SJCRH30 (cell line): ENCODE measurements at regions not wholly inside any gene's neighbourhood (a gene's known extent, or its start where the extent isn't known, plus 50 kb on each side); places are given as distances from the start of the nearest gene placed in this dataset.
"Not testable (repeated sequence)": the region's sequence is repeated elsewhere in the genome, so short reads cannot be mapped to it uniquely, and the experiment has no call there.

ENCODE experiments used
- DNase-seq, 2 experiments: peaks; one replicate each; pipeline ENCODE4 v3.0.0-alpha.2; 2015 to 2020
- H3K27ac ChIP-seq: fragments of 250-450 bp; sonication (Bioruptor Pico); 2 replicates; pipeline ENCODE4 v1.5.1; 2020; ENCODE audit warnings: mild to moderate bottlenecking, moderate library complexity
- H3K27me3 ChIP-seq: fragments of 250-450 bp; sonication (Bioruptor Pico); 2 replicates; pipeline ENCODE4 v1.5.1; 2020; ENCODE audit warnings: mild to moderate bottlenecking, moderate library complexity
- H3K36me3 ChIP-seq: fragments of 250-450 bp; sonication (Bioruptor Pico); 2 replicates; pipeline ENCODE4 v1.5.1; 2020; ENCODE audit warnings: mild to moderate bottlenecking, moderate library complexity
- H3K4me1 ChIP-seq: fragments of 250-450 bp; sonication (Bioruptor Pico); 2 replicates; pipeline ENCODE4 v1.5.1; 2020; ENCODE audit warnings: mild to moderate bottlenecking, moderate library complexity
- H3K4me3 ChIP-seq: fragments of 250-450 bp; sonication (Bioruptor Pico); 2 replicates; pipeline ENCODE4 v1.5.1; 2020; ENCODE audit warnings: mild to moderate bottlenecking, moderate library complexity
- H3K9me3 ChIP-seq: fragments of 250-450 bp; sonication (Bioruptor Pico); replicated peaks from 2 replicates; pipeline ENCODE4 v1.5.1; 2020; ENCODE audit warnings: mild to moderate bottlenecking, moderate library complexity

DNA sequence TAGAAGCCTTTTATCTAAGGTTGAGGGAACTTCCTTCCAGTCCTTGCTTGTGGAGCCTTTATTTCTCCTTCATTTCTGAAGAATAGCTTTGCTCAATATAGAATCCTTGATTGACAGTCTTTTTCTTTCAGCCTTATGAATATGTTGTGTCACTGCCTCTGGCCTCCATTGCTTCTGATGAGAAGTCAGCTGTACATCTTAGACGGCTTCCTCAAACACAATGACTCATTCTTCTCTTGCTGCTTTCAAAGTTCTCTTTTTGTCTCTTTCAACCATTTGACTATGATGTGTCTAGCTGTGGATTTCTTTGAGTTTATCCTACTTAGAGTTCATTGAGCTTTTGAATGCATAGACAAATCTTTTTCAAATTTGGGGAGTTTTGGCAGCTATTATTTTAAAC lies 893.2 kb downstream of the BRD1 start:
- no peak overlapping the region for H3K27ac ChIP-seq
- DNase-seq: no peak
- no peak overlapping the region for H3K4me3 ChIP-seq
- H3K9me3 ChIP-seq: no peaks in the 10 kb centered on the region
- H3K36me3 ChIP-seq: no peaks in the 10 kb centered on the region
- no peaks in the 10 kb centered on the region for H3K4me1 ChIP-seq
- H3K27me3 ChIP-seq: peaks cover 7% of the 10 kb centered on the region

DNA sequence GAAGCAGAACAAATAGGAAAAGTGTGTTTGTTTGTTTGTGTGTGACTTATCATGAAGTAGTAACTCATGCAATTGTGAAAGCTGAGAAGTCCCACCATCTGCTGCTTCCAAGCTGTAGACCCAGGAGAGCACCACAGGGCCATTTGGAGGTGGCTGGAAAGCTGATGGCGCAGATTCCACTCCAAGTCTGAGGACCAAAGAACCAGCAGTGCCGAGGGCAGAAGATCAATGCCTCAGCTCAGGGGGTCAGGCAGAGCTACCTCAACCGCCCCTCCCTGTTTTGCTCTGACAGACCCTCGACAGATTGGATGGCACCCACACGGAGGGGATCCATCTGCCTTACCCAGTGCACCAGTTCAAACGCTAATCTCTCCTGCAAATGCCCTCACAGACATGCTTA lies 896.2 kb downstream of the BRD1 start:
- DNase-seq: no peak
- Histone ChIP-seq H3K4me3 (no peak overlapping the region), H3K9me3 (no peaks in the 10 kb centered on the region), H3K36me3 (no peaks in the 10 kb centered on the region), H3K27ac (no peak overlapping the region), H3K4me1 (no peaks in the 10 kb centered on the region), H3K27me3 (peaks cover 6% of the 10 kb centered on the region)

DNA sequence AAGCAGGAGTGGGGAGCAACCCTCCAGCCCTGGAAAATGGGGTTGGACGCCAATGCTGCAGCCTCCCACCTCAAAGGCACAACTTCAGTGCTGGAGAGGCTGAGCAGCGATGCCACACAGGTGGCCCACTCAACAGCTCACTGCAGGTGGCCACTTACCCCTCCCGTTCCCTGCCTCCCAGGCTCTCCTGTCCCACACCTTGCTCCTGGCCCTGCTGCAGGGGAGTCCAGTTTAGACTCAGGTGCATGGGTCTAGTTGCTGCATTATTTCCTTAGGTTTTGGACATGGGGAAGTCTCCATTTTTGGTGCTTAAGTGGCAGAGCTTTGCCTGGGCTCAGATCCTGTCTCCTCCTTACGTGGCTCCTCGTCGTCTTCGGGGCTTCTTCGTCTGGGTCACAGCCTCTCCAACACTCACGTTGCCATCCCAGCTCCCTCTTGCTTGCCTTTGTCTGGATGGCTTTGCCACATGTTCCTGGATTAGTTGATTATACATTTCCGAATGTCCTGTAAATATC lies 898.3 kb downstream of the BRD1 start:
- no peaks in the 10 kb centered on the region for H3K9me3 ChIP-seq
- DNase-seq: no peak
- H3K27ac ChIP-seq: no peak overlapping the region
- H3K36me3 ChIP-seq: no peaks in the 10 kb centered on the region
- peaks cover 7% of the 10 kb centered on the region for H3K27me3 ChIP-seq
- H3K4me3 ChIP-seq: no peak overlapping the region
- H3K4me1 ChIP-seq: no peaks in the 10 kb centered on the region

DNA sequence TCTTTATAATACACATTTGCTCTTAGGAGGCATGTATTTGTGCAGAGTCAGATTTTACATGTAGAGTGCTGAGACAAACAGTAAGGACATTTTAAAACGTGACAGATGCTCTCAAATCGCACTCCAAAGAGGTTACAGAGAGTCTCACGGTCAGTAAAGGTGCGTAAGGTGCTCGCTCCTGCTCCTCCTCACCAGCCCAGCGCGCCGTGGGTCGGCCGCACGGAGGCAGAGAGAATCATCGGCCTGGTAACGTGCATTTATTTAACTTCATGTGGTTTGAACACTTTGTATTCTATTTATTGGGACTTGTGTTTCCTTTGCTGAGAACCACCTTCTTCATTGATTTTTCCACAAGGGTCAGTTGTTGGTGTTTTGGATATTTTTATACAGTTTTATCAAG lies 900.1 kb downstream of the BRD1 start:
- DNase-seq: no peak
- H3K27me3 ChIP-seq: peaks cover 10% of the 10 kb centered on the region
- H3K9me3 ChIP-seq: no peaks in the 10 kb centered on the region
- no peak overlapping the region for H3K4me3 ChIP-seq
- no peaks in the 10 kb centered on the region for H3K4me1 ChIP-seq
- H3K36me3 ChIP-seq: no peaks in the 10 kb centered on the region
- H3K27ac ChIP-seq: no peak overlapping the region

DNA sequence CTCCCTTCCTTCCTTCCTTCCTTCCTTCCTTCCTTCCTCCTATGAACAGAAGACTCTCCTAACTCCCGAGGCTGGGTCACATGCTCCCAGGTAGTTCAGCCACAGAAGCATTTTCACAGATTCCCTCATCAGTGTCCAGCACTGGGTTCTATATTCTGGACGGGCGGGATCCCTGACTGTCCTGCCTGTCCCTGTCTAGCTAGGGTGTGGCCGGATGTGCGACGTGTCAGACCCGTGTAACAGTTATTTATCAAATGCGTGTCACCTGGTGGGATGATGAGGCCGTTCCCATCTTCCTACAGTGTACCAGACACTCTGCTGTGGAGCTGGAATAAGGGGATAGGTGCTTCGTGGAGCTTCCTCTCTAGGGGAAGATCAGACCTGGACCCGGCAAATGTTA lies 901.0 kb downstream of the BRD1 start:
- Histone ChIP-seq H3K4me1 (no peaks in the 10 kb centered on the region), H3K4me3 (no peak overlapping the region), H3K9me3 (no peaks in the 10 kb centered on the region), H3K27me3 (peaks cover 14% of the 10 kb centered on the region), H3K36me3 (no peaks in the 10 kb centered on the region), H3K27ac (no peak overlapping the region)
- DNase-seq: no peak

DNA sequence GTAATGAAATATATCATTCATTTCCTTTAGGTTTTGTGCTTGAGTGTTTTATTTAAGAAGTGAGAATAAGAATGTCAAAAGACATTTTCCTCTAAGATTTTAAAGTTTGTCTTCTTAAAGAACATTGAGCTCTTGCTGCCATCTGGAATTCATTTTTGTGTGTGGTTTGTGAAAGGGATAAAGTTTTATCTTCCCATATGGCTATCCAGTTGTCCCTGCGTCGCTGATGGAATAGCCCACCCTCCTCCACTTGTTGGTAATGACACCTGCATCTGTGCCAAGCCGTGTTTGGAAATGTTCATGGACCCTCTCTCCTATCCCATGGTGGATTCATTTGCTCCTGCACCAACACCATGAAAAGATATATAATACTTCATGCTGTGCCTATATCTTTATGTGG lies 901.5 kb downstream of the BRD1 start:
- Histone ChIP-seq H3K27me3 (peaks cover 19% of the 10 kb centered on the region), H3K4me1 (no peaks in the 10 kb centered on the region), H3K36me3 (no peaks in the 10 kb centered on the region), H3K9me3 (no peaks in the 10 kb centered on the region), H3K27ac (no peak overlapping the region), H3K4me3 (no peak overlapping the region)
- no peak for DNase-seq

DNA sequence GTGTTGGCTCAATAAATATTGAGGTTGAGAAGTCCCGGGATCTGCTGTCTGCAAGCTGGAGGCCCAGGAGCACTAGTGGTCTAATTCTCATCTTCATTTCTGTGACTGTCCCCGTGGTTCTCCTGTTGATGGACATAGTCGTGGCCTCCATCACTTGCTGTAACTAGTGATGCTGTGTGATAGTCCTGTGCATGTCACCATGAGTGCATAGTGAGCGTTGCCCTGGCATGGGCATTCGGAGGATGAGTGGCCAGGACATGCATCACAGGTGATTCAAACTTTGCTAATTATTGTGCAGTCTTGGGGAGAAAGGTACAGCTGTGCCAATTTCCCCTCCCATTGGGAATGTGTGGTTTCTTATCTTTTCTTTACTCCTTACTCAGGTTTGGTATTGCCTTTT lies 902.2 kb downstream of the BRD1 start:
- Histone ChIP-seq H3K4me3 (no peak overlapping the region), H3K9me3 (no peaks in the 10 kb centered on the region), H3K27ac (no peak overlapping the region), H3K36me3 (no peaks in the 10 kb centered on the region), H3K27me3 (peaks cover 25% of the 10 kb centered on the region), H3K4me1 (no peaks in the 10 kb centered on the region)
- DNase-seq: no peak

DNA sequence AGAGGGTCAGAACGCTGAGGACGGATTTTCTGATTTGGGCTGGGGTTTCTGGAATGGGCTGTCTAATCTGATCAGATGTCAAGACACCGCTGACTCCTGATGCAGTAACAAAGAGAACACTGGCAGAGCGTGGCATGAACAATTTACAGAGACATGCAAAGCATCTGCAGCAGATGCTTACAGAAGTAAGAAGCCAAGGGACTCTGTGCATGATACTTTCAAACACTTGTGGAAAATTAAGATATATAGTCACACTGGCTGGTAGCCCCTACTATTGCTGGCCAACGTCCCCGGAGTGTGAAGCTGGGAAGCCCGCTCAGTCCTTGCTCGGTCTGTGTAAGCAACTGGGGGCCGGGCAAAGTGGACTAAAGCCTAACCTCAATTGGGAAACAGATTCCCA lies 903.7 kb downstream of the BRD1 start:
- no peaks in the 10 kb centered on the region for H3K4me1 ChIP-seq
- H3K4me3 ChIP-seq: no peak overlapping the region
- H3K27ac ChIP-seq: no peak overlapping the region
- no peaks in the 10 kb centered on the region for H3K36me3 ChIP-seq
- H3K27me3 ChIP-seq: peaks cover 28% of the 10 kb centered on the region
- no peaks in the 10 kb centered on the region for H3K9me3 ChIP-seq
- no peak for DNase-seq

DNA sequence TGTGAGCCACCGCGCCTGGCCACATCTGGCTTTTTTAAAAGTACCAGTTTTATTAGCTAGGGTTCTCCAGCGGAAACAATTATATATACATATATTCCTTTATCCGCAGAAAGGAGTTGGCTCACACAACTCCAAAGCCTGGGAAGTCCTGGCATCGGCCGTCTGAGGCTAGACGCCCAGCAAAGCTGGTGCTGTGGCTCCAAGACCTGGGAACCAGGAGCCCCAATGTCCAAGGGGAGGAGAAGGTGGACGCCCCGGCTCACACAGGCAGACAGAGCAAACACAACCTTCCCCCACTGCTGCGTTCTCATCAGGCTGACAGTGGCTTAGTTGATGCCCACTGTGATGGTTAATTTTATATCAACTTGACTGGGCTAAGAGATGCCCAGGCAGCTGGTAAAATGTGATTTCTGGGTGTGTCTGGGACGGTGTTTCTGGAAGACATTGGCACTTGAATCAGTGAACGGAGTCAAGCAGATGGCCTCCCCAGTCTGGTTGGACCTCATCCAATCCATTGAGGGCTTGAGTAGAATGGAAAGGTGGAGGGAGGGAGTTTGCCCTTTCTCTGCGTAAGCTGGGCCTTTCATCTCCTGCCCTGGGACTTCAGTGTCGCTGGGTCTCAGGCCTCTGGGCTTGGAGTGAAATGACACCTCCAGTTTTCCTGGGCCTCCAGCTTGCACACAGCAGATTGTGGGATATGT lies 904.4 kb downstream of the BRD1 start:
- no peak overlapping the region for H3K4me3 ChIP-seq
- peaks cover 27% of the 10 kb centered on the region for H3K27me3 ChIP-seq
- no peaks in the 10 kb centered on the region for H3K9me3 ChIP-seq
- H3K36me3 ChIP-seq: no peaks in the 10 kb centered on the region
- H3K4me1 ChIP-seq: no peaks in the 10 kb centered on the region
- DNase-seq: no peak
- no peak overlapping the region for H3K27ac ChIP-seq

DNA sequence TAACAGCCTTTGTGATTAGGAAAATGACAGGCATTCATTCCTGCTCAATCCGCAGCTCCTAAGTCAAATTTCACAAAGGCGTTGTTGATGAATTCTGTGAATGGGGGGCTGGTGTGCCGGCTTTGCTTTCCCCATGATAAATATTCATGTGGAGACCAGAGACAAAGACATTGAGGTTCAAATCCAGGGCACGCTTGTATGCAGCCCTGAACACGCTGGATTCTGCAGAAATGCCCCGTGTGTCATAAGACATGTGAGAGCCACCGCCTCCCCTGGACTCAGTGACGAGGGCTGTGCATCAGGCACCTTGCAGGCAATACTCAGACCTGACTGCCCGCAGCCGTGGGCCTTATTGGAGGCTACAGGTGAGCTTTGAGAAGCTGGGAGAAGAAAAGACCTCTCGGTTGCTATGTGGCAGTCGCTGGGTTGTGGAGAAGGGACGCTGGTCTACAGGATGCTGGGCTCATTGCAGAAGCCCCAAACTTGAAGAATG lies 906.2 kb downstream of the BRD1 start:
- Histone ChIP-seq H3K4me1 (no peaks in the 10 kb centered on the region), H3K27ac (no peak overlapping the region), H3K9me3 (no peaks in the 10 kb centered on the region), H3K4me3 (no peak overlapping the region), H3K36me3 (no peaks in the 10 kb centered on the region), H3K27me3 (peaks cover 28% of the 10 kb centered on the region)
- no peak for DNase-seq

DNA sequence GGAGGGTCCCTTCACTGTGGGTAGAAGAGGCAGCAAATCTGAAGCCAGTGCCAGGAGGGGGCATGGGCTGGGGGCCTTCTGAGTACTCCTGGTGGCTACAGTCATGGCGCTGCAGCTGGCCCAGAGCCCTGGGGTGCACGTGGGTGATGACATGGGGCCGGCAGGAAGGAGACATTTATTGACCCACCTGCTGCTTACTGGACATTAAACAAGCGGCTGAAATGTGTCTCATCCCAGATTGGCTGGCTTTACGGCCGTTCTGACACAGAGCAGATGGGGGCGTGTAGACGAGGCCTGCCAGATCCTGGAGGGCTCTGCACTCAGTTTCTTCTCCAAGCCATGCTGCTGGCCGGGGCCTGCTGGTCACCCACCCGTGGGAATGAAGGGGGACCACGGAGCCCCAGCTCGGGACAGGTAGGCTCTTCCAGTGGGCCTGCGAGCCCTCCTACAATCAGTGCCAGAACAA lies 906.9 kb downstream of the BRD1 start:
- Histone ChIP-seq H3K36me3 (no peaks in the 10 kb centered on the region), H3K9me3 (no peaks in the 10 kb centered on the region), H3K4me3 (no peak overlapping the region), H3K27me3 (peaks cover 28% of the 10 kb centered on the region), H3K27ac (no peak overlapping the region), H3K4me1 (no peaks in the 10 kb centered on the region)
- DNase-seq: no peak

DNA sequence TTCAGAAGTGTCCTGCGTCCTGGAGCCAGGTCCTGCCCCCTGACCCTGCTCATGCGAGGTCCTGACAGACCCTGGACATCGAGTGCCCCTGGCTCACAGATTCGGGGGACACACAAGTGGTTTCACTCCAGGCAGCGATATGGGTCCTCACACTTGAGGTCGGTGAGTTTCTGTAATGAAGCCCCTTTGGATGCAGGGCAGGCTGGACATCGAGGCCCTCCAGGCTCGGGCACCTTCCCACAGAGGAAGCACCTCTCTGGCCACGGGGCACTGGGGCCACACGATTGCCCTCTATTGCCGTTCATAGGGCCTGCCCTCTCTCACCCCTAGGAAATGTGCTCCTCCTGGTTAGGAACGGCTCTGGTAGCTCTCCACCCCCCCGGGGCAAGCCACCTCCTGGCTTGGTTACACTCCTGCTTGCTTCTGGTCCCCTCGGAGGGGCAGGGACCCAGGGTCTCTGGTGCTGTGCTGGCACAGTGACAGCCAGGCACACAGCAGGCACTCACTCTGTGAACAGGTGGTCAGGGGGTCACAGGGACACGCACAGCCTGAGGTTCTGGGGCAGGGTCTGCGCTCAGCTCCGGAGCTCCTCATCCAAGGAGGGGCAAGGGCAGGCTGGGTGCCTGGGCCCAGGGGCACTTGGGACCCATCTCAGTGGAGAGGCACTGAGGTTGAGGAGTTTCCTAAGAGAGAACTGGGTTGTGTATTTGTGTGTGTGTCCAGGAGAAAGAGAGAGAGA lies 907.7 kb downstream of the BRD1 start:
- Histone ChIP-seq H3K4me1 (no peaks in the 10 kb centered on the region), H3K27me3 (peaks cover 28% of the 10 kb centered on the region), H3K27ac (no peak overlapping the region), H3K36me3 (no peaks in the 10 kb centered on the region), H3K9me3 (no peaks in the 10 kb centered on the region), H3K4me3 (no peak overlapping the region)
- no peak for DNase-seq

DNA sequence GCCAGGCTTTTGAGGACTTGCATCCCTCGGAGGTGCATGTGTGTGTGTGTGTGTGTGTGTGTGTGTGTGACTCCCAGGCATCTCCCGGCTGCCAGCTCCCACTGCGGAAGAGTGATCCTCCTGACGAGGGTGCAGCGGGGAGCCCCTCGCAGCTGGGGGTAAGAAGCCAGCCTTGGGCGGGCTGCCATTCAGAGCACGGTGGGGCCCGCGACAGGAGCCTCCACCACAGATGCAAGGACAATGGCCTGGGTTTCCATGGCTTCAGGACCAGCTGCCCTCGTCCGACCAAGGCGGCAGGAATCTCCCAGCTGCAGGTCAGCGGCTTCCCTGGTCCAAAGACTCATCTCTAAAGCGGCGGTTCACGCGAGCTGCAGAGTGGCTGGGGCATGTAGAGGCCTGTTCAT lies 908.5 kb downstream of the BRD1 start:
- no peak overlapping the region for H3K4me3 ChIP-seq
- no peak for DNase-seq
- no peaks in the 10 kb centered on the region for H3K36me3 ChIP-seq
- H3K27ac ChIP-seq: no peak overlapping the region
- peaks cover 30% of the 10 kb centered on the region for H3K27me3 ChIP-seq
- no peaks in the 10 kb centered on the region for H3K9me3 ChIP-seq
- H3K4me1 ChIP-seq: no peaks in the 10 kb centered on the region

DNA sequence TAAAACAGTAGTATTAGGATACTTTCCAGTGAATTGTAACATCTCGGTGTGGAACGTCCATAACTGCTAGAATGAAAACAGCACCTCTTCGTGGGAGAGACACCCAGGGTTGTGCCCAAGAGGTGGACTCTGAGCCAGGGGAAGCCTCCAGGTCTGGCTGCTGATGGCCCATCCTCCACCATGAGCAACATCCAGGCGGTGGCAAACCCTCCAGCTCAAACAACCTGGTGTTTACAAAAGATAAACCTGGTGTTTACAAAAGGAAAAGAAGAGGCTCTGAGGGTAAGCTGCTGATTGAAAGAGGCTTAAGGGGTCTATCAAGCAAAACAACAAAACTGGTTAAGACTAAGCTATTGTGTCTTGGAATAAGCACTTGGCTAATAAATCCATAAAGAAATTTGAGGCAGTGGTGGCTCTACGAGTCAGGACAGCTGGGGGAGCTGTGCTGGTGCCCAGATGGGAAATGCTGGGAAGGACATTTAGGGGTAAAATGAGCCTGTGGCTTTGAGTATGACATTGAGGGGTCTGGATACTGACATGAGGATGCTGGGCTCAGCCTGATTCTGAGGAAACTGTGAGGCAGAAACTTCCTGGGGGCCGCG lies 909.0 kb downstream of the BRD1 start:
- H3K4me3 ChIP-seq: no peak overlapping the region
- H3K27me3 ChIP-seq: peaks cover 33% of the 10 kb centered on the region
- H3K27ac ChIP-seq: no peak overlapping the region
- H3K9me3 ChIP-seq: no peaks in the 10 kb centered on the region
- H3K36me3 ChIP-seq: no peaks in the 10 kb centered on the region
- no peak for DNase-seq
- no peaks in the 10 kb centered on the region for H3K4me1 ChIP-seq

DNA sequence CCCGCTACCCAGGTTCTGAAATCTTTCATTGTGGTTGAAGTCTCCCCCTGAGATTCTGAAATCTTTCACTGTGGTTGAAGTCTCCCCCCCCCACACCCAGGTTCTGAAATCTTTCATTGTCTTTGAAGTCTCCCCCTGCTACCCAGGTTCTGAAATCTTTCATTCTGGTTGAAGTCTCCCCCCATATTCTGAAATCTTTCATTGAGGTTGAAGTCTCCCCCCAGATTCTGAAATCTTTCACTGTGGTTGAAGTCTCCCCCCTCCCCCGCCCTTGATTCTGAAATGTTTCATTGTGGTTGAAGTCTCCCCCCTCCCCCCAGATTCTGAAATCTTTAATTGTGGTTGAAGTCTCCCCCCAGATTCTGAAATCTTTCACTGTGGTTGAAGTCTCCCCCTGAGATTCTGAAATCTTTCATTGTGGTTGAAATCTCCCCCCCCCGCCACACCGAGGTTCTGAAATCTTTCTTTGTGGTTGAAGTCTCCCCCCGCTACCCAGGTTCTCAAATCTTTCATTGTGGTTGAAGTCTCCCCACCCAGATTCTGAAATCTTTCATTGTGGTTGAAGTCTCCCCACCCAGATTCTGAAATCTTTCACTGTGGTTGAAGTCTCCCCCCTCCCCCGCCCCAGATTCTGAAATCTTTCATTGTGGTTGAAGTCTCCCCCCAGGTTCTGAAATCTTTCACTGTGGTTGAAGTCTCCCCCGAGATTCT lies 915.2 kb downstream of the BRD1 start:
- not testable (repeated sequence) for DNase-seq, H3K36me3 ChIP-seq, H3K4me1 ChIP-seq, H3K4me3 ChIP-seq, H3K27ac ChIP-seq, H3K9me3 ChIP-seq
- H3K27me3 ChIP-seq: peaks cover 30% of the 10 kb centered on the region
